DOHH2 (cell line): ENCODE measurements at regions not wholly inside any gene's neighbourhood (a gene's known extent, or its start where the extent isn't known, plus 50 kb on each side); places are given as distances from the start of the nearest gene placed in this dataset.

ENCODE experiments used
- H3F3A ChIP-seq: fragments of 200-600 bp; sonication (generic), shearing (Covaris generic); 2 replicates; pipeline ENCODE4 v1.6.0; 2016; ENCODE audit warnings: antibody characterized with exemption, mild to moderate bottlenecking; ENCODE audit not compliant: control insufficient read depth, insufficient read depth
- H3K27ac ChIP-seq: fragments of 200-600 bp; sonication (generic); 2 replicates; pipeline ENCODE4 v1.5.1; 2014; ENCODE audit warnings: low read depth, mild to moderate bottlenecking, low read length, moderate library complexity
- H3K27me3 ChIP-seq: fragments of 200-600 bp; sonication (generic); 2 replicates; pipeline ENCODE4 v1.6.1; 2014; ENCODE audit warnings: mild to moderate bottlenecking, low read length, mixed read lengths; ENCODE audit not compliant: control insufficient read depth
- H3K36me3 ChIP-seq: fragments of 200-600 bp; sonication (generic); 2 replicates; pipeline ENCODE4 v1.6.1; 2014; ENCODE audit warnings: mild to moderate bottlenecking, low read length, moderate library complexity, mixed read lengths; ENCODE audit not compliant: control insufficient read depth
- H3K4me1 ChIP-seq: fragments of 200-600 bp; sonication (generic); 2 replicates; pipeline ENCODE4 v1.6.1; 2014; ENCODE audit warnings: mild to moderate bottlenecking, low read length, mixed read lengths; ENCODE audit not compliant: control insufficient read depth
- H3K4me2 ChIP-seq: fragments of 200-600 bp; sonication (generic); 2 replicates; pipeline ENCODE4 v1.6.0; 2014; ENCODE audit warnings: mild to moderate bottlenecking, low read length, moderate library complexity
- H3K4me3 ChIP-seq: fragments of 200-600 bp; sonication (generic); 2 replicates; pipeline ENCODE4 v1.5.1; 2014; ENCODE audit warnings: mild to moderate bottlenecking, low read length, mixed read lengths
- H3K79me2 ChIP-seq: fragments of 200-600 bp; sonication (generic); 2 replicates; pipeline ENCODE4 v1.6.1; 2014; ENCODE audit warnings: mild to moderate bottlenecking, low read length, mixed read lengths; ENCODE audit not compliant: control insufficient read depth
- H3K9me2 ChIP-seq: fragments of 200-600 bp; sonication (generic); replicated peaks from 2 replicates; pipeline ENCODE4 v1.6.1; 2014; ENCODE audit warnings: mild to moderate bottlenecking, low read length, mixed read lengths; ENCODE audit not compliant: control insufficient read depth
- H3K9me3 ChIP-seq: fragments of 200-600 bp; sonication (generic); 2 replicates; pipeline ENCODE4 v1.6.1; 2014; ENCODE audit warnings: antibody characterized with exemption, low read length, mixed read lengths; ENCODE audit not compliant: control insufficient read depth, insufficient read depth
- H4K20me1 ChIP-seq: fragments of 200-600 bp; sonication (generic); 2 replicates; pipeline ENCODE4 v1.6.0; 2014; ENCODE audit warnings: low read depth, mild to moderate bottlenecking, antibody characterized with exemption, low read length, moderate library complexity; ENCODE audit not compliant: control insufficient read depth, insufficient read depth
- EZH2phosphoT487 ChIP-seq: fragments of 200-600 bp; sonication (generic); IDR thresholded peaks from 2 replicates; pipeline ENCODE4 v1.6.1; 2017; ENCODE audit warnings: borderline replicate concordance, mild to moderate bottlenecking, antibody characterized with exemption, low read length, moderate library complexity, mixed read lengths
- TF ChIP-seq, protein P1 (sequence below): fragments of 200-600 bp; sonication (generic); IDR thresholded peaks from one replicate; pipeline ENCODE4 v1.5.1; 2014; ENCODE audit warnings: antibody characterized with exemption, mild to moderate bottlenecking, low read depth, low read length; ENCODE audit not compliant: poor library complexity, severe bottlenecking

DNA sequence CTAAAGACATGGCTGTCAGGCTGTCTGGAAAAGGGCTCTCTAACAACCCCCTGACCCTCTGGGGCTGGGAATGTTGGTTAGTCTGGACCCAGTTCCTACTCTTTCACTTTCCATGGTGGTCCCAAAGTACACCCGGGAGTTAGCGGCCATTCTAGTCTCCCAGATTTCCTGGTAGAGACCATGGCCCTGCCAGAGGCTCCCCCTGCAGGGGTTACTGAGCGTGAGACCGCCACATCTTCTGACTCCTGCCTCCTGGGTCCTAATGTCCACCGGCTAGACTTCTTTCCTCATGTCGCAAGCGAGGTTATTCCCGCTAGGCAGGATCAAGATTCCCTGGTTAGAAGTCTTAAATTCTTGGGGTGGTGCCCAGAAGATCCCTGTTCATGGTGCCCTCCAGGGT lies 540.0 kb upstream of the ROBO1 start:
- Histone ChIP-seq H3F3A (no peaks in the 10 kb centered on the region), H3K79me2 (no peaks in the 10 kb centered on the region), H3K4me3 (no peak overlapping the region), H3K36me3 (no peaks in the 10 kb centered on the region), H3K4me1 (no peaks in the 10 kb centered on the region), H3K27me3 (no peaks in the 10 kb centered on the region), H3K4me2 (no peak overlapping the region), H3K9me3 (peaks cover 6% of the 10 kb centered on the region), H3K27ac (no peak overlapping the region), H4K20me1 (no peaks in the 10 kb centered on the region), H3K9me2 (no peaks in the 10 kb centered on the region)
- TF ChIP-seq, protein P1, sequence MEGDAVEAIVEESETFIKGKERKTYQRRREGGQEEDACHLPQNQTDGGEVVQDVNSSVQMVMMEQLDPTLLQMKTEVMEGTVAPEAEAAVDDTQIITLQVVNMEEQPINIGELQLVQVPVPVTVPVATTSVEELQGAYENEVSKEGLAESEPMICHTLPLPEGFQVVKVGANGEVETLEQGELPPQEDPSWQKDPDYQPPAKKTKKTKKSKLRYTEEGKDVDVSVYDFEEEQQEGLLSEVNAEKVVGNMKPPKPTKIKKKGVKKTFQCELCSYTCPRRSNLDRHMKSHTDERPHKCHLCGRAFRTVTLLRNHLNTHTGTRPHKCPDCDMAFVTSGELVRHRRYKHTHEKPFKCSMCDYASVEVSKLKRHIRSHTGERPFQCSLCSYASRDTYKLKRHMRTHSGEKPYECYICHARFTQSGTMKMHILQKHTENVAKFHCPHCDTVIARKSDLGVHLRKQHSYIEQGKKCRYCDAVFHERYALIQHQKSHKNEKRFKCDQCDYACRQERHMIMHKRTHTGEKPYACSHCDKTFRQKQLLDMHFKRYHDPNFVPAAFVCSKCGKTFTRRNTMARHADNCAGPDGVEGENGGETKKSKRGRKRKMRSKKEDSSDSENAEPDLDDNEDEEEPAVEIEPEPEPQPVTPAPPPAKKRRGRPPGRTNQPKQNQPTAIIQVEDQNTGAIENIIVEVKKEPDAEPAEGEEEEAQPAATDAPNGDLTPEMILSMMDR, result no peak
- TF ChIP-seq EZH2phosphoT487, result no peak

DNA sequence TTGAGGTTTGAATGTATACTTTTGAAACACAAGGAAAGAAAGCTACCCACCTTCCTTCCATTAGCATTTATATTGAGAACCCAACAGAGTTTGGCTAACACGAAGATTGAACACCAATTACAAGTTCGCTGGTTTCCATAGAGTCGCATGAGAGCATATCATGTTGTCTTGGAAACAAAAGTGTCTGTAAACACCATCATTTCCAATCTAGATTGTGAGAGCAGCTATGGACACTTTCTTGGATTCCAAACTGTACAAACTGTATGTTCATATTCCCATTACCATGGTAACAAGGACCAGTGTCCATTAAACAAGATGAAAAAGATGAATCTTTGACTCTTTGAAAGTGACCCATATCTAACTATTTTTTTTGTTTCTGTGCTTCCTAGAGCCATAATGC lies 529.9 kb upstream of the ROBO1 start:
- no peak overlapping the region for H3K4me2 ChIP-seq
- no peaks in the 10 kb centered on the region for H3K79me2 ChIP-seq
- no peaks in the 10 kb centered on the region for H3K9me3 ChIP-seq
- no peak overlapping the region for H3K4me3 ChIP-seq
- no peaks in the 10 kb centered on the region for H4K20me1 ChIP-seq
- TF ChIP-seq, protein P1, result no peak
- TF ChIP-seq EZH2phosphoT487, result no peak
- H3K9me2 ChIP-seq, result no peaks in the 10 kb centered on the region
- H3K4me1 ChIP-seq, result no peaks in the 10 kb centered on the region
- H3F3A ChIP-seq, result no peaks in the 10 kb centered on the region
- H3K27me3 ChIP-seq, result no peaks in the 10 kb centered on the region
- no peak overlapping the region for H3K27ac ChIP-seq
- H3K36me3 ChIP-seq, result no peaks in the 10 kb centered on the region

DNA sequence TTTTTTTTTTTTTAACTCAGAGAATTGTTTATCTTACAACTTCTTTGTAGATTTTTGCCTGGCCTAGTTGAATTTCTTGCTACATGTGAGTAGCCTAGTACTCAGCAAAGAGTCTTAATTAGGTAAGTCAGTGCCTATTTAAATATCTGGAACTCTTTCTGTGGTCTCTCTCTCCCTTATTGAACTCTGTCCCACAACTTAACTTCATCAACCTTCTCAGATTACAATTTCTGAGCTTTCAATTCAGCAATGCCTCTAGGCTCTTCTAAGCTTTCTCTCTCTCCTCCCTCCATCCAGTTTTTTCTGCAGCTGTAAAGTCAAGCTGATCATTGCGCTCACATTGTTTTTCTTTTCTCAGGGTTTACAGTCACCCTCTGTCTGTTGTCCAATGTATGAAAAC lies 517.6 kb upstream of the ROBO1 start:
- Histone ChIP-seq H3K9me3 (no peaks in the 10 kb centered on the region), H3K9me2 (no peaks in the 10 kb centered on the region), H3K4me3 (no peak overlapping the region), H3K4me2 (no peak overlapping the region), H3K4me1 (no peaks in the 10 kb centered on the region), H3K27ac (no peak overlapping the region), H4K20me1 (no peaks in the 10 kb centered on the region), H3K79me2 (no peaks in the 10 kb centered on the region), H3K36me3 (no peaks in the 10 kb centered on the region), H3F3A (no peaks in the 10 kb centered on the region), H3K27me3 (no peaks in the 10 kb centered on the region)
- TF ChIP-seq, protein P1, result no peak
- no peak for TF ChIP-seq EZH2phosphoT487

DNA sequence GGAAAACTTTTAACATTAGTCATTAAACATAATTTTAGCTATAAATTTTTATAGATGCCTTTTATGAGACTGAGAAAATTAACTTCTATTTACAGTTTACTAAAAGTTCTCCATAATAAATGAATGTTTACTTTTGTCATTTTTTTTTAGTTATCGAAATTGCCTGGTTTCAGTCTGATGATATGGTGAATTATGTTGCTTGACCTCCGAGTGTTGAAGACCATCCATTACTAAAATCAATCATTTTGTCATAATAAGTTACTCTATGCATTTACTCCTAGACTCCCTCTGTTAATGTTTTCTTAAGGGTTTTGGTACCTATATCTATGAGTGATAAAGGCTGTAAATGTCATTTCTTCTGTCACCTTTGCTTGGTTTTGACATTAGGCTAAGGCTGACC lies 516.0 kb upstream of the ROBO1 start:
- Histone ChIP-seq H3K36me3 (no peaks in the 10 kb centered on the region), H3K79me2 (no peaks in the 10 kb centered on the region), H4K20me1 (no peaks in the 10 kb centered on the region), H3K9me3 (no peaks in the 10 kb centered on the region), H3K4me2 (no peak overlapping the region), H3K4me3 (no peak overlapping the region), H3K27ac (no peak overlapping the region), H3K9me2 (no peaks in the 10 kb centered on the region), H3F3A (no peaks in the 10 kb centered on the region), H3K27me3 (no peaks in the 10 kb centered on the region), H3K4me1 (no peaks in the 10 kb centered on the region)
- no peak for TF ChIP-seq EZH2phosphoT487
- TF ChIP-seq, protein P1, result no peak
